ENCODE measurements at regions not wholly inside any gene's neighbourhood (a gene's known extent, or its start where the extent isn't known, plus 50 kb on each side); places are given as distances from the start of the nearest gene placed in this dataset.

DNA sequence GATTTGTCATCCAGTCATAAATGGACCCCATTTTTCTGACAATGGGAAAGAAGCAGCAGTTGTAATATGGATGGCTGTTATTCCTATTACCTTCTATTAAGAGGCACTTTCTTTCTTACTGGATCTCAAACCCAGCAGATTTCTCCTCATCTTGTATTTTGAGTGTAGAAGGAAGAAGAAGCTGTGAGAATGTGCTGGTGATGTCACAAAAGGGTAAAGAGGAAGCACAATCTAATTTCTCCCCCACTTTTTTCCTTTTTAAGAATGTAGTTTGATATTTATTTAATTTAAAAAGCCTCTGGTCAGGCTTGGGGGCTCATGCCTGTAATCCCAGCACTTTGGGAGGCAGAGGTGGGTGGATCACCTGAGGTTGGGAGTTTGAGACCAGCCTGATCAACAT is 100.0 kb upstream of the JARID2 start:
- no peak overlapping the region for H2AFZ ChIP-seq (ENCODE audit: low read depth, low read length, poor library complexity, severe bottlenecking)
- no peak for ATAC-seq
- H3K4me3 ChIP-seq (replicated peaks in 1 of 2; ENCODE audit: low read depth in 1 of 2, low read length in 2 of 2): no peak overlapping the region

More for the DNA sequence above, 100.0 kb upstream of the JARID2 start:
- no TSS peak for BruUV-seq (replicated peaks)
- H3K27me3 ChIP-seq (ENCODE audit: insufficient read depth, low read length): no peaks in the 10 kb centered on the region
- H3K9ac ChIP-seq (ENCODE audit: low read length): no peak overlapping the region
- RAD21 ChIA-PET (ENCODE audit: low non-redundant PET in 1 of 2, low total read pairs in 2 of 2, uncharacterized antibody in 2 of 2, unreplicated experiment in 2 of 2): no interaction called here
- H4K20me1 ChIP-seq (ENCODE audit: insufficient read depth): no peaks in the 10 kb centered on the region
- H3K9me2 ChIP-seq (ENCODE audit: insufficient read depth): no peaks in the 10 kb centered on the region
- no peaks in the 10 kb centered on the region for H3K9me3 ChIP-seq (ENCODE audit: control insufficient read depth in 1 of 2, insufficient read depth in 1 of 2, low read depth in 1 of 2, low read length in 2 of 2)
- intact Hi-C loops (cut with micrococcal nuclease): no loop called here
- TF ChIP-seq, protein P1, sequence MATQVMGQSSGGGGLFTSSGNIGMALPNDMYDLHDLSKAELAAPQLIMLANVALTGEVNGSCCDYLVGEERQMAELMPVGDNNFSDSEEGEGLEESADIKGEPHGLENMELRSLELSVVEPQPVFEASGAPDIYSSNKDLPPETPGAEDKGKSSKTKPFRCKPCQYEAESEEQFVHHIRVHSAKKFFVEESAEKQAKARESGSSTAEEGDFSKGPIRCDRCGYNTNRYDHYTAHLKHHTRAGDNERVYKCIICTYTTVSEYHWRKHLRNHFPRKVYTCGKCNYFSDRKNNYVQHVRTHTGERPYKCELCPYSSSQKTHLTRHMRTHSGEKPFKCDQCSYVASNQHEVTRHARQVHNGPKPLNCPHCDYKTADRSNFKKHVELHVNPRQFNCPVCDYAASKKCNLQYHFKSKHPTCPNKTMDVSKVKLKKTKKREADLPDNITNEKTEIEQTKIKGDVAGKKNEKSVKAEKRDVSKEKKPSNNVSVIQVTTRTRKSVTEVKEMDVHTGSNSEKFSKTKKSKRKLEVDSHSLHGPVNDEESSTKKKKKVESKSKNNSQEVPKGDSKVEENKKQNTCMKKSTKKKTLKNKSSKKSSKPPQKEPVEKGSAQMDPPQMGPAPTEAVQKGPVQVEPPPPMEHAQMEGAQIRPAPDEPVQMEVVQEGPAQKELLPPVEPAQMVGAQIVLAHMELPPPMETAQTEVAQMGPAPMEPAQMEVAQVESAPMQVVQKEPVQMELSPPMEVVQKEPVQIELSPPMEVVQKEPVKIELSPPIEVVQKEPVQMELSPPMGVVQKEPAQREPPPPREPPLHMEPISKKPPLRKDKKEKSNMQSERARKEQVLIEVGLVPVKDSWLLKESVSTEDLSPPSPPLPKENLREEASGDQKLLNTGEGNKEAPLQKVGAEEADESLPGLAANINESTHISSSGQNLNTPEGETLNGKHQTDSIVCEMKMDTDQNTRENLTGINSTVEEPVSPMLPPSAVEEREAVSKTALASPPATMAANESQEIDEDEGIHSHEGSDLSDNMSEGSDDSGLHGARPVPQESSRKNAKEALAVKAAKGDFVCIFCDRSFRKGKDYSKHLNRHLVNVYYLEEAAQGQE (IDR thresholded peaks at IDR 0.05; ENCODE audit: low read depth): no peak
- TF ChIP-seq, protein P2, sequence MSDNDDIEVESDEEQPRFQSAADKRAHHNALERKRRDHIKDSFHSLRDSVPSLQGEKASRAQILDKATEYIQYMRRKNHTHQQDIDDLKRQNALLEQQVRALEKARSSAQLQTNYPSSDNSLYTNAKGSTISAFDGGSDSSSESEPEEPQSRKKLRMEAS (IDR thresholded peaks at IDR 0.05): no peak
- no peak for TF ChIP-seq CBX3 (IDR thresholded peaks at IDR 0.05; ENCODE audit: low read depth)
- no peak for TF ChIP-seq YY1 (IDR thresholded peaks at IDR 0.05; ENCODE audit: extremely low read depth, insufficient replicate concordance, low read depth, low read length)
- no peak for TF ChIP-seq RAD21 (IDR thresholded peaks at IDR 0.05; ENCODE audit: low read depth)
- no peak for TF ChIP-seq TCF7L2 (IDR thresholded peaks at IDR 0.05; ENCODE audit: borderline replicate concordance, extremely low read depth, insufficient read depth, insufficient read length)
- TF ChIP-seq ZFX (IDR thresholded peaks at IDR 0.05): no peak
- TF ChIP-seq ZNF274 (IDR thresholded peaks at IDR 0.05; ENCODE audit: low read depth, low read length): no peak
- no peak for TF ChIP-seq EZH2phosphoT487 (IDR thresholded peaks at IDR 0.05; ENCODE audit: borderline replicate concordance)
- TF ChIP-seq EGR1 (IDR thresholded peaks at IDR 0.05; ENCODE audit: low read depth): no peak
- TF ChIP-seq, protein P3, sequence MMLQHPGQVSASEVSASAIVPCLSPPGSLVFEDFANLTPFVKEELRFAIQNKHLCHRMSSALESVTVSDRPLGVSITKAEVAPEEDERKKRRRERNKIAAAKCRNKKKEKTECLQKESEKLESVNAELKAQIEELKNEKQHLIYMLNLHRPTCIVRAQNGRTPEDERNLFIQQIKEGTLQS (IDR thresholded peaks at IDR 0.05): no peak
- no peak for TF ChIP-seq CEBPB (IDR thresholded peaks at IDR 0.05; ENCODE audit: low read depth)
- no peak for TF ChIP-seq FOSL1 (IDR thresholded peaks at IDR 0.05; ENCODE audit: low read depth)
- TF ChIP-seq JUND (IDR thresholded peaks at IDR 0.05): no peak
- TF ChIP-seq ELF1 (IDR thresholded peaks at IDR 0.05; ENCODE audit: borderline replicate concordance, low read depth): no peak
- TF ChIP-seq, protein P4, sequence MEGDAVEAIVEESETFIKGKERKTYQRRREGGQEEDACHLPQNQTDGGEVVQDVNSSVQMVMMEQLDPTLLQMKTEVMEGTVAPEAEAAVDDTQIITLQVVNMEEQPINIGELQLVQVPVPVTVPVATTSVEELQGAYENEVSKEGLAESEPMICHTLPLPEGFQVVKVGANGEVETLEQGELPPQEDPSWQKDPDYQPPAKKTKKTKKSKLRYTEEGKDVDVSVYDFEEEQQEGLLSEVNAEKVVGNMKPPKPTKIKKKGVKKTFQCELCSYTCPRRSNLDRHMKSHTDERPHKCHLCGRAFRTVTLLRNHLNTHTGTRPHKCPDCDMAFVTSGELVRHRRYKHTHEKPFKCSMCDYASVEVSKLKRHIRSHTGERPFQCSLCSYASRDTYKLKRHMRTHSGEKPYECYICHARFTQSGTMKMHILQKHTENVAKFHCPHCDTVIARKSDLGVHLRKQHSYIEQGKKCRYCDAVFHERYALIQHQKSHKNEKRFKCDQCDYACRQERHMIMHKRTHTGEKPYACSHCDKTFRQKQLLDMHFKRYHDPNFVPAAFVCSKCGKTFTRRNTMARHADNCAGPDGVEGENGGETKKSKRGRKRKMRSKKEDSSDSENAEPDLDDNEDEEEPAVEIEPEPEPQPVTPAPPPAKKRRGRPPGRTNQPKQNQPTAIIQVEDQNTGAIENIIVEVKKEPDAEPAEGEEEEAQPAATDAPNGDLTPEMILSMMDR (IDR thresholded peaks at IDR 0.05 in 2 of 3, conservative IDR thresholded peaks at IDR 0.05 in 1 of 3; ENCODE audit: borderline replicate concordance in 1 of 3, insufficient read depth in 1 of 3, low read depth in 2 of 3, low read length in 2 of 3): no peak
- no peak for TF ChIP-seq SRF (IDR thresholded peaks at IDR 0.05; ENCODE audit: low read depth)
- H3K27ac ChIP-seq (ENCODE audit: low read depth, low read length): no peak overlapping the region
- no peaks in the 10 kb centered on the region for H3K36me3 ChIP-seq (ENCODE audit: control insufficient read depth in 1 of 2, insufficient read depth in 2 of 2, low read length in 2 of 2)
- peaks cover 0 to 8% of the 10 kb centered on the region in 2 experiments; a peak in 1 of 4 replicates for H3K4me1 ChIP-seq (ENCODE audit: control insufficient read depth in 1 of 2, insufficient read depth in 2 of 2, low read length in 2 of 2)
- POLR2A ChIA-PET: no interaction called here
- CTCF ChIA-PET: no interaction called here
- H3K4me2 ChIP-seq (ENCODE audit: low read length): no peak overlapping the region
- no peak for DNase-seq (ENCODE audit: low read depth, low spot score)
- H3K79me2 ChIP-seq (ENCODE audit: insufficient read depth, low read length): no peaks in the 10 kb centered on the region

Data from HCT116 (cell line).